ENCODE measurements at regions not wholly inside any gene's neighbourhood (a gene's known extent, or its start where the extent isn't known, plus 50 kb on each side); places are given as distances from the start of the nearest gene placed in this dataset.

GRCh38 chr3:14328422-14328821 lies 74.0 kb upstream of the SLC6A6 start:
- Histone ChIP-seq H3K36me3 (replicated peaks; ENCODE audit: insufficient read depth, low read length) (no peaks in the 10 kb centered on the region), H3K4me3 (ENCODE audit: low read length) (no peak overlapping the region), H3F3A (ENCODE audit: insufficient read depth, low read length) (no peaks in the 10 kb centered on the region), H3K79me2 (ENCODE audit: low read length) (no peaks in the 10 kb centered on the region), H3K9ac (ENCODE audit: low read length) (no peak overlapping the region), H3K4me1 (ENCODE audit: low read length) (no peaks in the 10 kb centered on the region), H3K9me3 (replicated peaks; ENCODE audit: insufficient read depth, low read length) (no peaks in the 10 kb centered on the region), H3K27ac (ENCODE audit: low read length) (no peak overlapping the region), H3K27me3 (replicated peaks; ENCODE audit: insufficient read depth, low read length) (no peaks in the 10 kb centered on the region; the same call in 1 of the 2 replicates), H3K4me2 (ENCODE audit: low read depth, low read length) (no peak overlapping the region), H4K20me1 (ENCODE audit: insufficient read depth, low read length) (no peaks in the 10 kb centered on the region), H2AFZ (ENCODE audit: low read length) (no peak overlapping the region), H3K9me2 (replicated peaks; ENCODE audit: insufficient read depth, low read length) (no peaks in the 10 kb centered on the region)
- no peak for DNase-seq
- TF ChIP-seq CTCF (IDR thresholded peaks at IDR 0.05; ENCODE audit: low read length) (no peak), EZH2 (optimal IDR thresholded peaks at IDR 0.05; ENCODE audit: low read depth, low read length) (no peak), EZH2phosphoT487 (IDR thresholded peaks at IDR 0.05; ENCODE audit: low read length) (no peak)

DNA sequence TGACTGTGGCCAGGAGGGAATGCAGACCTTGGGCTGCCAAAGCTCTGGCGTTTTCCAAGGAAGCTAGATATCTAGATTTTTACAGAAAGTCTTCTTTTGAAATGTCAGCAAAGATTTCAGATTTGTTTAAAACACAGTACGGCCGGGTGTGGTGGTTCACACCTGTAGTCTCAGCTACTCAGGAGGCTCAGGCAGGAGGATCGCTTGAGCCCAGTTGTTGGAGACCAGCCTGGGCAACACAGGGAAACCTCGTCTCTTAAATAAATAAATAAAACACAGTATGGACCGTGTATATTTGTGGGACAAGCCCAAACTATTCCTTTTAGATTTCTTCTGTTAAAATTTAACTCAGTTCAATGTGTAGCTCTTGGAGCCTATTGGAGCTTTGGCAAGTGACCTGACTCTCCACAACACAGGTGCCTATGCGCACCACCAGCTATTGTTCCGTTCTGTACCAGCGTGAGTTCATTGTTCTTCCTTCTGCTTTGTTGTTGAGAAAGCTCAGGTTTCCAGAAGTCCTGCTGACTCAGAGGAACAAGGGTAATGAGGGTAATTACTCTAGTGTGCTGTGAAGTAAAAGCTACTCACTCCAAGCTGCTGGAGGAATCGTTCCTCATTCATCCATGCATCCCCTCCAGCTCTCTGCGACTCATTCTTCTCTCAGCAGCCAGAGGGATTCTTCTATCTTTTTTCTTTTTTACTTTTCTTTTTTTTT lies 73.1 kb upstream of the SLC6A6 start:
- Histone ChIP-seq H4K20me1 (ENCODE audit: insufficient read depth, low read length) (no peaks in the 10 kb centered on the region), H3K9me3 (replicated peaks; ENCODE audit: insufficient read depth, low read length) (no peaks in the 10 kb centered on the region), H3K27ac (ENCODE audit: low read length) (no peak overlapping the region), H2AFZ (ENCODE audit: low read length) (no peak overlapping the region), H3K4me2 (ENCODE audit: low read depth, low read length) (no peak overlapping the region), H3K4me3 (ENCODE audit: low read length) (no peak overlapping the region), H3K36me3 (replicated peaks; ENCODE audit: insufficient read depth, low read length) (no peaks in the 10 kb centered on the region), H3K79me2 (ENCODE audit: low read length) (no peaks in the 10 kb centered on the region), H3K4me1 (ENCODE audit: low read length) (no peaks in the 10 kb centered on the region), H3K27me3 (replicated peaks; ENCODE audit: insufficient read depth, low read length) (no peaks in the 10 kb centered on the region), H3F3A (ENCODE audit: insufficient read depth, low read length) (no peaks in the 10 kb centered on the region), H3K9me2 (replicated peaks; ENCODE audit: insufficient read depth, low read length) (no peaks in the 10 kb centered on the region), H3K9ac (ENCODE audit: low read length) (no peak overlapping the region)
- TF ChIP-seq CTCF (IDR thresholded peaks at IDR 0.05; ENCODE audit: low read length) (no peak), EZH2 (optimal IDR thresholded peaks at IDR 0.05; ENCODE audit: low read depth, low read length) (no peak), EZH2phosphoT487 (IDR thresholded peaks at IDR 0.05; ENCODE audit: low read length) (no peak)
- no peak for DNase-seq

GRCh38 chr3:14329842-14330241 lies 72.6 kb upstream of the SLC6A6 start:
- TF ChIP-seq CTCF (IDR thresholded peaks at IDR 0.05; ENCODE audit: low read length) (no peak), EZH2phosphoT487 (IDR thresholded peaks at IDR 0.05; ENCODE audit: low read length) (no peak), EZH2 (optimal IDR thresholded peaks at IDR 0.05; ENCODE audit: low read depth, low read length) (no peak)
- Histone ChIP-seq H3F3A (ENCODE audit: insufficient read depth, low read length) (no peaks in the 10 kb centered on the region), H3K9me3 (replicated peaks; ENCODE audit: insufficient read depth, low read length) (no peaks in the 10 kb centered on the region), H2AFZ (ENCODE audit: low read length) (no peak overlapping the region), H3K4me2 (ENCODE audit: low read depth, low read length) (no peak overlapping the region), H3K36me3 (replicated peaks; ENCODE audit: insufficient read depth, low read length) (no peaks in the 10 kb centered on the region), H3K4me1 (ENCODE audit: low read length) (no peaks in the 10 kb centered on the region), H3K27me3 (replicated peaks; ENCODE audit: insufficient read depth, low read length) (no peaks in the 10 kb centered on the region), H3K79me2 (ENCODE audit: low read length) (no peaks in the 10 kb centered on the region), H3K27ac (ENCODE audit: low read length) (no peak overlapping the region), H3K4me3 (ENCODE audit: low read length) (no peak overlapping the region), H3K9ac (ENCODE audit: low read length) (no peak overlapping the region), H3K9me2 (replicated peaks; ENCODE audit: insufficient read depth, low read length) (no peaks in the 10 kb centered on the region), H4K20me1 (ENCODE audit: insufficient read depth, low read length) (no peaks in the 10 kb centered on the region)
- DNase-seq: no peak

Measured in MM.1S (cell line).